Muscle of arm (tissue), 1 donor: ENCODE measurements at regions not wholly inside any gene's neighbourhood (a gene's known extent, or its start where the extent isn't known, plus 50 kb on each side); places are given as distances from the start of the nearest gene placed in this dataset.
"Not testable (repeated sequence)": the region's sequence is repeated elsewhere in the genome, so short reads cannot be mapped to it uniquely, and the experiment has no call there.

Source experiments
- DNase-seq: peaks from one replicate; pipeline ENCODE4 v3.0.0-alpha.2; 2013

DNA sequence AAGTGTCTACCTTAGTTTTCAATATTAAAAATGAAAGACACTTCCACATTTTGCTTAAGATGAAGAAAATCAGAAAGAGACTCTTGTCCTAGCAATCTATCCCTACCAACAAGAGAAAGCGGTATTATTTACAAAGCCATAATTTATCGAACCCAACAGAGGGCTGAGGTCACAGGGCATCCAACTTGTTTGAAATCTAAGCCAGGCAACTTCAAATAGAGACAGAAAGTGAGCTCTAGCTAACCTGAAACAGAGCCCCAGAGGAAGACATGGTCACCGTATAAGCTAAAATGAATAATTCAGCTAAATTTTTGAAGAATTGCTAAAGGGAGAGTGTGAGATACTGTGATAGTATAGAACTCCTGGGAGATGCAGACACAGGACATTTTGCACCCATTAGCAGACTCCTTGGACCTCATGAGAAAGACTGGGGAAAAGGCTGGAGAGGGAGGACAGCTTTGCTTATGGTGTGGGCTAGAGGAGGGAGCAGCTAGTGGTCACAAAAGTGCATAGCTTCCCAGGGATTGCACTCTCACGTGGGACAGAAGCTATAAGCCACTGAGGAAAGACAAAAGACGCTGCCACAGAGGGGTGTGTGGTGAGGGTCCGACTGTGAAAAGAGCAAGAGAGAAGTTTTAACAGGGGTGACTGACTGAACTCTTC is 624.2 kb upstream of the GRIN3A start:
- no peak for DNase-seq

DNA sequence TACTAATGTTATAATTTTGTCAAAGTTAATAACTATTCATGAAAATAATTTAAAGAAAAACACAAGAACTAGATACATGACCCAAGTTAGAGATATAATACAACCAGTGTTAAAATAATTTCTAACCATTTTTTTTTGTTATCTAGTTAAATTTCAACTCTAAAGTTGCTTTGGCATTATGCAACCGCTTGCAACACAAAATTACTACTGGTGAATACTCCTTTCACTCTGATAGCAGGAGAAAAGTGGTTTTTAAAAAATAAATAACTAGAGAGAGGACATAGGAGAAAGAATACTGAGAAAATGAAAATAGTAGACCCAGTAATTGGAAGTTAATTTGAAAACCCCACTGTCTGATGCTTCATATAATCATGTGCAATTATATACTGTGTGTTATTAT is 622.4 kb upstream of the GRIN3A start:
- DNase-seq, result no peak

DNA sequence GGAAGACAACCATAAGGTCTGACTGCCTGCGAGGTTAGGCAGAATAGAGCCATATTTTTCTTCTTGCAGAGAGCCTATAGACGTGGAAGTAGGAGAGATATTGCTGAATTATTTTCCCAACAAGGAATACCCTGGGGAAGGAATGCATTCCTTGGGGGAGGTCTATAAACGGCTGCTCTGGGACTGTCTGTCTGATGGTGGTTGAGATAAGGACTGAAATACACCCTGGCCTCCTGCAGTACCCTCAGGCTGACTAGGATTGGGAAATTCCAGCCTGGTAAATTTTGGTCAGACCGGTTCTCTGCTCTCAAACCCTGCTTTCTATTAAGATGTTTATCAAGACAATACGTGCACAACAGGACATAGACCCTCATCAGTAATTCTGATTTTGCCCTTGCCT is 617.5 kb upstream of the GRIN3A start:
- DNase-seq, result no peak

DNA sequence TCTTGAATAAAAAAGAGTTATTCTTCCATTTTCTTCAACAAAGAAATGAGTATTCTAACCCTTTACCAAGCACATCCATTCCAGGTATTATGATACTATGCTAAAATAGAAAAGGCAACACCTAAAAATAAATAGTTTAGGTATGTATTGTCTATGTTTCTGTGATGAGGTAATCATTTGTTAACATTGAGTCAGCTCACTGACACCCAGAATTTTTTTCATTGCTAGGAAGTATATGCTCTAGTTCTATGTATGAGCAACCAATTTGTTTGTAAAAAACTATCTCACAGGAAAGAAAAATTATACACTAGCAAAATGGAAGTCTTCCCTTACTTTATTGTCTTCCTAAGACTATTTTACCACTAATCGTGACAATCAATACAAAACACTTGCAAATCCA is 615.6 kb upstream of the GRIN3A start:
- DNase-seq, result no peak

DNA sequence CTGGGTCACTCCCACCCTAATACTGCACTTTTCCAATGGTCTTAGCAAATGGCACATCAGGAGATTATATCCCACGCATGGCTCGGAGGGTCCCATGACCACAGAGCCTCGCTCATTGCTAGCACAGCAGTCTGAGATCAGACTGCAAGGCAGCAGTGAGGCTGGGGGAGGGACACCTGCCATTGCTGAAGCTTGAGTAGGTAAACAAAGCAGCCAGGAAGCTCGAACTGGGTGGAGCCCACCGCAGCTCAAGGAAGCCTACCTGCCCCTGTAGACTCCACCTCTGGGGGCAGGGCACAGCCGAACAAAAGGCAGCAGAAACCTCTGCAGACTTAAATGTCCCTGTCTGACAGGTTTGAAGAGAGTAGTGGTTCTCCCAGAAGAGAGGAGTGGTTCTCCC is 599.0 kb upstream of the GRIN3A start:
- not testable (repeated sequence) for DNase-seq

DNA sequence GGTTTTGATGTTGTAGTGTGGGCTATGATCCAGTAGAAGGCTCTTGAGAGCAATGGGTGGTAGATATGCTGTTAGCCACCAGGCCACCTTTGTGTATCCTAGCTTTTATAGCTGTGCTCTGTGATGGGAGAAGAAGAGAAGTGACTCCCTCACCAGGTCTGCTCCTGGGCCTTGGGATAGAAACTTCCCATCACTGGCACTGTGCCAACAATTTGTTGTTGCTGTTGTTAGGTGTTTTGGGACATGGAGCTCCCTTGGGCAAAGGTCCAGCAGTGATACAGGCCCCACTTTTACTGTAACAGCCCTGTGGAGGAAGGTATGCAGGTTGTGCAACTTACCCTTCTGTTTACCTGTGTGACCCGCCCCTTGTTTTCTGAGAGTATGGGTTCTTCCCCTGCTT is 570.9 kb upstream of the GRIN3A start:
- DNase-seq, result no peak

DNA sequence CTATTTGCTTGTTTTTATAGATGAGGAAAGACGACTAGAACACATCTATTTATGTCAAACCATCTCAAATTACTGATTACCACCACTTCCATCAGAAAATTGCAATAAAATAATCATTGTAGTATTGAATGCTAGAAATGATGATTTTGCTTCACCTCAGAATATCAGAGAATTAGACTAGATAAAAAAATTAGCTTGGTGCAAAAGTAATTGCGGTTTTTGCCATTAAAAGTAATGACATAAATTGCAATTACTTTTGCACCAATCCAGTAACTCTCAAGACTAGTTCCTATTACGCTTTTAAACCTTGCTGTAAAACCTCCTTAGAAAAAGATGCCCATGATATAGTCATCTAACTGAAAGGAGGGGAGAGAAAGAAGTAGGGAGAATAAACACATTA is 556.7 kb upstream of the GRIN3A start:
- DNase-seq, result no peak

DNA sequence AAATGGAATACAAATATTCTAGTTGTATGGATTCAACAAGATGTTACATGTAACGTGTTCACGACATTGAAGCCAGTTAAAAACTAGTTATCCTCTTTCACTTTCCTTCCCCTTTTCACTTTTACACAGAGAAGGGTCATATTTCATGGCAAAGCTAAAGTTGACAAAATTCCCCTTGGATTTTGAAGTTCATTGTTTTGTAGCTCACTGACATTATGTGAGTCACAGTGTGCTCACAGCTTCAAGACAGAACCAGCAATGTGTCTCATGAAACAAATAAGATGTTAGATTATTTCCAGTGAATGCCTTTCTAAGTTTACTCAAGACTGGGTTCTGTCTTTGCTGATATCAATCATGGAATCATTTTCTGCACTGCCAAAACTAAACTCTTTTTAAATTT is 535.5 kb upstream of the GRIN3A start:
- no peak for DNase-seq

DNA sequence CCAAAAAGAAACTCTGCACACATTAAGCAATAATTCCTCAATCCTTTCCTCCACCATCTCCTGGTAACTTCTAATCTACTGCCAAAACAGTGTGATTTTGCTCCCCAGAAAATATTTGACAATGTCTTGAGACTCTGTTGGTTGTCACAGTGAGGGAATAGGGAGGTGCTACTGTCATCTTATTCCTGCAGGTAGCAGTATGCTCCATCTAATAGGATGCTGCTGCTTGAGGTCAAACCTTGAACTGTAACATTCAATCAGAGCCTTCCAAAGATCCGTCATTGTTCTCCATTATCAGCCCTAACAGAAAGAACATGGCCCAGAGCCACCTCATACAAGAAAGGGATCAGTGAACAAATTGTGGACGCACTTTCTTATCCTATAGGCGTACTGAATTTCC is 514.7 kb upstream of the GRIN3A start:
- DNase-seq, result no peak

DNA sequence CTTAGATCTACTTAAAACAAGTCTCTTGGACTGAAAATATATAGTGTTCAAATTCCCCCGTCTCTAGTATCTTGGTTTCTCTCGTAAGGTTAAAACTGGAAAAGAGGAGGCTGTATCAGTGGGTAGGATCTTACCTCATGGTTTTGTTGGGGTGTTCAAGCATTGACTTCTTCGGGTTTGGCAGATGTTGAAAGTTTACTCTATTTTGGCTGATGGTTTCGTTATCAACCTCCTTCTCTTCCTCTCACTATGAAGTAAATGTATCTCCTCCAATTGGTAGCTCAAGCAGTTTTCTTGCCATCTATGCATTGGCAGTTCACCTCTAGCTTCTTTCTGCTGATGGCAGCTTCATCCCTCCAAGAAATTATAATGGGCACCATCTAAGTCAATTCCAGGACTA is 506.5 kb upstream of the GRIN3A start:
- DNase-seq, result no peak

DNA sequence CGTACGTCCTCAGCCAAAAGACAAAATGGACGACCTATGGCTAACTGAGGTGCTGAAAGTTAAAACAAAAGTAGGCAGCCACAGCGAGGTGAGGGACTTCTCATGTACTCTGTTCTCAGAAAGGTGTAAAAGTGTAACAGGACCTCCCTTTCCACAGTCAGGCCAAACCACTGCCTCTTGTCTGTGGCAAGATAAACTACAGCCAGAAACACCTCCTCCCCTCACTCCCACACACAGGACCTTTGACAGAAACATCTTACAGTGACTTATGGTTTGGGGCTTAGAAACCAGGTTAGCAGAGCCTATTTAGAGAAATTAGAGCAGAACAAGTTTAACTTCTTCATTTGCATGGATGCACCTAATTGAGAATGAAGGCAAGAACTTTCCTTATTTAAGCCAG is 499.1 kb upstream of the GRIN3A start:
- no peak for DNase-seq

DNA sequence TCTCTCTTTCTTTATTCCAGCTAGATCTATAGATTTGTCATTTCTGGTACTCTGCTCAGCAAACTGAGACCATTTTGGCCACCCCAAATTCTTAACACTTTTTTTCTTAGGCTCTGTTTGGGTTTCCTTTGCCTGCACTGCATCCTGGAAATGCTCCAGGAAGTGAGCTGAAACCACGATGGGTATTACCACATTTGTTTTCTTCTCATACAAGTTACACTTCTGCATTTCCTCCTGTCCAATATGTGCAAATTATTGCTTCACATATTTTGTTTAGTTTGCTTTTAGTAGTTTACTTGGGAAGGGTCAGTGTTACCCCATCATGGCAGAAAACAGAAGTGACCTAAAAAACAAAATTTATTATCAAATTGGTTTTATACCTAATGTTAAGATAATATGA is 498.6 kb upstream of the GRIN3A start:
- DNase-seq, result no peak

DNA sequence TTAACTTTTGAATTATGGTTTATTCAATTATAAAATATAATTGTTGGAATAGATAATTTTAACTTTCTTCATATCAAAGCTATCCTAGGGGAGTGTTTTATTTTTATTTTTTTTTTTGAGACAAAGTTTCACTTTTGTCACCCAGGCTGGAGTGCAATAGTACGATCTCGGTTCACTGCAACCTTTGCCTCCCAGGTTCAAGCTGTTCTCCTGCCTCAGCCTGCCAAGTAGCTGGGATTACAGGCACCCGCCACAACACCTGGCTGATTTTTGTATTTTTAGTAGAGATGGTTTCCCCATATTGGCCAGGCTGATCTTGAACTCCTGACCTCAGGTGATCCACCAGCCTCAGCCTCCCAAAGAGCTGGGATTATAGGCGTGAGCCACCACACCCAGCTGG is 489.0 kb upstream of the GRIN3A start:
- not testable (repeated sequence) for DNase-seq

DNA sequence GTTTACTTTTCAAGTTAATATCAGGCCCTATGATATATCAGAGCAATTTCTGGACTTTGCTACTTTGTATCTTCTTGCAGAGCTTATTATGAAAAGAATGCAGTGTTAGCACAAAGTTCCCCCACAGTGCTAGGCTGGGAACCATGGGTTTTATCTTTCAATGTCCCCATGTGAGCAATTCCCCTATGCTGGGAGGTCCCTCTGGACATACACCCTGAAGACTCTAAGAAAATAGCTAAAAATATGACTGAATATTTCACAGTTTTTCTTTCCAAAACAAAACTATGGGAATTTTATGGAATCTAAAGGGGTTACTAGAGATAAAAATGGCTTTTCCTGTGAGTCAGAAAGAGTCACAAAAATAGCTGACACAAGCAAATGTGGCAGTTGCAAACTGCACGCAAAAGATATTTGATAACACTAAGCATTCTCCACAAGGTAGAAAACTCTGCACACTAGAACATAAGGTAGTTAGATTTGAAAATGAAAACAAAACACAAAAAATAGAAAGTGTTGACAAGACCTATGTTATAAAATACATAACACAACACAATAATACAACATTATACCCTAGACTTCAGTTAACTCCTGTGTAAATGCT is 487.5 kb upstream of the GRIN3A start:
- no peak for DNase-seq

DNA sequence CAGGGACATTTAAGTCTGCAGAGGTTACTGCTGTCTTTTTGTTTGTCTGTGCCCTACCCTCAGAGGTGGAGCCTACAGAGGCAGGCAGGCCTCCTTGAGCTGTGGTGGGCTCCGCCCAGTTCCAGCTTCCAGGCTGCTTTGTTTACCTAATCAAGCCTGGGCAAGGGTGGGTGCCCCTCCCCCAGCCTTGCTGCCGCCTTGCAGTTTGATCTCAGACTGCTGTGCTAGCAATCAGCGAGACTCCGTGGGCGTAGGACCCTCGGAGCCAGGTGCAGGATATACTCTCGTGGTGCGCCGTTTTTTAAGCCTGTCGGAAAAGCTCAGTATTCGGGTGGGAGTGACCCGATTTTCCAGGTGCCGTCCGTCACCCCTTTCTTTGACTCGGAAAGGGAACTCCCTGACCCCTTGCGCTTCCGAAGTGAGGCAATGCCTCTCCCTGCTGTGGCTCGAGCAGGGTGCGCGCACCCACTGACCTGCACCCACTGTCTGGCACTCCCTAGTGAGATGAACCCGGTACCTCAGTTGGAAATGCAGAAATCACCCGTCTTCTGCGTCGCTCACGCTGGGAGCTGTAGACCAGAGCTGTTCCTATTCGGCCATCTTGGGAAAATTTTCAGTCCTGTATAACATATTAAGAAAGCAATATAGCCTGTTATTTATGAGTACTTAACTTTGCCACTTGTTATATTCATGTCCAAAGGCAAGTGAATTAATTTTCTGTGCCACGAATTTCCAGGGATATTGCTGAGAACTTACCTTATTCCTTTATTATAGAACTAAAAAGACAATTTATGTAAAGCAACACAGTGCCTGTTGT is 485.1 kb upstream of the GRIN3A start:
- not testable (repeated sequence) for DNase-seq

DNA sequence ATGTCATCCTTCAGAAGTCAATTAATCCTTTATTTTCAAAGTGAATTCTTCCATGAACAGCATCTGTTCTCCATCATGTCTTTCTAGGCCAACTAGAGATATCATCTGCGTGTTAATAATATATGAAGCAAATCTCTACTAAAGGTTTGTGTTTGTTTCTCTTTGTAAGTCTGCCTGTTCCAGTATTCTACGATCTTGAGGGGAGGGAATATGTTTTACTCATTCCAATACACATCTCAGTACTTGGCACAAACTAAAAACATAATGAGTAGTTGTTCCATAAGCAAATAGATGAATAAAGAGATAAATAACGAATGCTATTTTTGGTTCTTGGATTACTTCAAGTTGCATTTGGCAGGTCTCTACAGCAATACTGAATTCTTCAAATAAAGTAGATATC is 470.7 kb upstream of the GRIN3A start:
- no peak for DNase-seq

DNA sequence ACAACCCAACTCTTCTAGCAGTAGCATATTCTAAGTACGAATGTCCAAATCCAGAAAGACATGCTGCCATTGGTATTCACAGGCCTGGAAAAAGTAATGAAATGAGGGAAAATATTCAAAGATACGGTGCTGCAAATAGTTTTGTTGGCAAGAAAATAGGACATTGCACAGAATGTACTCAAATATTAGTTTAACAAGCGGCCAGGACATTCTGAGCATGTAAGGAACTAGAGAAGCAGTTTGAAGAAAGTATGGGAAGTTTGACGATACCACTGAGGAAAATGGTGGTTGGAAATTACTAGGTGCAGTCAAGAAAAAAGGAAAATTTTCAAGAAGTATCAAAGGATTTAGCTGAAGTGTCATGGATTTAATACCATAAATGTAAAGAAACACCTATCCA is 468.0 kb upstream of the GRIN3A start:
- no peak for DNase-seq

DNA sequence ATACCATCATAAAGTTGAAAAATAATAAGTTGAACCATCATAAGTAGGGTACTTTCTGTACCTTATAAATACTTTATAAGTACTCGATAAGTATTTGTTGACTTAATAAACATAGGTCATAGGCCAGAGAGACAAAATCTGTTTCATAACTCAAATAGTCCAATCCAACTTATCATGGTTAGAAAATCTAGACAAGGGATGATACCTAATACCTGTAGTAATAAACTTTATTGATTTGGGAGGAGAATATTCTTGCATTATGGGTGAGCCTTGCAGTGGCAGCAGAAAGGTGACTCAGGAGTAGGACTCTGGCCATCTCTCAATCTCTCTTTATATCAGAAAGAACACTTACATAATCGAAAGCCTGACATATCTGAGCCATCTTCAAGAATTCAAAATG is 466.8 kb upstream of the GRIN3A start:
- DNase-seq, result no peak

DNA sequence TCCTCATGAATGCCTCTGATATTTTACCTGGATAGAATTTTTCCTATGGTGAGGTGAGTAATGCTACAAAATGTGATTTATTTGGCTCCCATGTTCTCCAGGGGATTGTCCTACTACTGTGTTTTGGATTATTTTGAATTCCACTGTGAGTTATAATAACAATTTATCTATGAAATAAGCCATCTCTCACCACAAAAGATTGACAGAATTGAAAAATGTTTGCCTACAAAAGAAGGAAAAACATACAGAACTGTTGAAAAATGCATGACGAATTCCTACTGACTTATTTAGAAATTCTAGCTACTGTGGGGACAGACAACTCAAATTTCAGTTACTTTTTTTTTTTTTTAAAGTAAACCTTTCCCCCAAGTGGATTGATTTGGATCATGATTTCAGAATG is 463.7 kb upstream of the GRIN3A start:
- no peak for DNase-seq

DNA sequence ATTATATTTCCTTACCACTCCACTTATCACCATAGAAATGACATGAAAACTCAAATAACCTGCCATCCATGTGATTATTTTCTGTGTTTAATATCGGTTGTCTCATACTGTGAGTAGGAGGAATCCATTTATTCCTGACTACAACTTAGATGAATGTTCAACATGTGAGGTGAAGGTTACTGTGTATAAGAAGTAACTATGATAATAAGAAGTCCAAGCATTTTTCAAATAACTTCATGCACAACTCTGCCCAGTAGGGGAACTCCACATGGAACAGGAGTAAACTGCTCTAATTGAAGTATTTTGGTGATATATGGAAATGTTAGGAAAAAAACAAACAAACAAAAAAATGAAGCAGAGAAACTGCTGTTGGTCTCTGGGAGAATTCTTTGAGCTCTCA is 447.5 kb upstream of the GRIN3A start:
- DNase-seq, result no peak

DNA sequence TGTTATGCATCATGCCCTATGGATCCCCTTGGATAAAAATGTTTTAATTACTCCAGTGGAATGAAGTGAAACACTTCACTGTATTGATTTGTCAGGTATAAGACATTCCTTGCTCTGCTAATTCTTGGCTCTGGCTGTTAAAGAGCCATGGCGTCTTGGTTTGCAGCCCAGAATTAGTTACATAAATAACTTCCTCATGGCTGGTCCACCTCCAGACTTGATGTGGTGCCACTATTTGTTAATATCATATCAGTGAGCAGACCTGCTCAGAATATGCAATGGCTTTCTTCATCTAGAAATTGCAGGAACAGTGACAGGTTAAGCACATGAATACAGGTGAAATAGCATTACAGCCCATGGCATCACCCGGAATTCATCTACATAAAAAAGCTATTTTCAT is 446.9 kb upstream of the GRIN3A start:
- DNase-seq, result no peak

DNA sequence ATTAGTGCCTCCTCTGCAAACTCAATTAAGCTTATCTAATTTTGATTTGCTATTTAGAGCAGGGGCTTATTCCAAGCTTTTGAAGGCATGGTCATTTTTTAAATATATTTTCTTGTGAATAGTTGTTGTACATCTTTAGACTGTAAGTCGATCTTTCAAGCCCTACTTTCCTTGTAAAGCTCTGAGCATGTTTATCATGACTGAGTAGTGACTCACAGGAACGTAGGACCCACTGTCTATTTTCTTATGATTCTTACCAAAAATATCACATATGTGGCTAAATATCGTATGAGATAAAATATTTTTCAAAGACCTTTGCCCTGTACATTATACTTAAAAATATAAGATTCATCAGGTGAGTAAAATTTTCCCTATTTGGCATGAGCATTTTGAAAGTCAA is 440.4 kb upstream of the GRIN3A start:
- DNase-seq, result no peak

DNA sequence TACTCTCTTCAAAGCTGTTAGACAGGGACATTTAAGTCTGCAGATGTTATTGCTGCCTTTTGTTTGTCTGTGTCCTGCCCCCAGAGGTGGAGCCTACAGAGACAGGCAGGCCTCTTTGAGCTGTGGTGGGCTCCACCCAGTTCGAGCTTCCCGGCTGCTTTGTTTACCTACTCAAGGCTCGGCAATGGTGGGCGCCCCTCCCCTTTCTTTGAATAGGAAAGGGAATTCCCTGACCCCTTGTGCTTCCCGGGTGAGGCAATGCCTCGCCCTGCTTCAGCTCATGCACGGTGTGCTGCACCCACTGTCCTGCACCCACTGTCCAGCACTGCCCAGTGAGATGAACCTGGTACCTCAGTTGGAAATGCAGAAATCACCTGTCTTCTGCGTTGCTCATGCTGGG is 435.8 kb upstream of the GRIN3A start:
- DNase-seq, result not testable (repeated sequence)
